ENCODE measurements at regions not wholly inside any gene's neighbourhood (a gene's known extent, or its start where the extent isn't known, plus 50 kb on each side); places are given as distances from the start of the nearest gene placed in this dataset.

- no peak for TF ChIP-seq CTCF (IDR thresholded peaks at IDR 0.05; ENCODE audit: insufficient read depth, low read length, poor library complexity, severe bottlenecking)
- Histone ChIP-seq H3K27me3 (replicated peaks; ENCODE audit: control insufficient read depth, insufficient read depth, low read length) (no peaks in the 10 kb centered on the region), H3K4me3 (replicated peaks; ENCODE audit: low read depth, low read length) (no peak overlapping the region), H3K36me3 (ENCODE audit: control insufficient read depth, insufficient read depth, low read length) (no peaks in the 10 kb centered on the region)
- no peak for DNase-seq (ENCODE audit: extremely low read depth, insufficient read length)
Measured at GRCh38 chr15:24901409-24901808, 53.4 kb upstream of the SNRPN start.
